Mesothelial cell of epicardium (in vitro differentiated cells): ENCODE measurements at regions not wholly inside any gene's neighbourhood (a gene's known extent, or its start where the extent isn't known, plus 50 kb on each side); places are given as distances from the start of the nearest gene placed in this dataset.
A peak's percentile ranks its signal among the peaks of the same experiment; 100 is the strongest.

Experiments
- DNase-seq, 2 experiments: peaks; one replicate each; pipeline ENCODE4 v3.0.0; 2021; ENCODE audit warnings: low spot score in 2 of 2; ENCODE audit not compliant: unreplicated experiment in 2 of 2
- H3K27ac Mint-ChIP-seq: 2 replicates; pipeline ENCODE4 v1.8.0; 2021; ENCODE audit warnings: mixed read lengths
- H3K27me3 Mint-ChIP-seq: 2 replicates; pipeline ENCODE4 v1.8.0; 2021; ENCODE audit warnings: low read depth, mixed read lengths
- H3K36me3 Mint-ChIP-seq: 2 replicates; pipeline ENCODE4 v1.8.0; 2021; ENCODE audit warnings: mixed read lengths
- H3K4me1 Mint-ChIP-seq: 2 replicates; pipeline ENCODE4 v1.8.0; 2021; ENCODE audit warnings: mixed read lengths
- H3K4me3 Mint-ChIP-seq: 2 replicates; pipeline ENCODE4 v1.8.0; 2021; ENCODE audit warnings: mild to moderate bottlenecking, moderate library complexity, mixed read lengths
- H3K9me3 Mint-ChIP-seq: 2 replicates; pipeline ENCODE4 v1.8.0; 2021; ENCODE audit warnings: mixed read lengths
- CTCF ChIP-seq: fragments of 200-600 bp; sonication (generic); IDR thresholded peaks from one replicate; pipeline ENCODE4 v1.5.0; 2021; ENCODE audit warnings: antibody characterized with exemption; ENCODE audit not compliant: unreplicated experiment

GRCh38 chr10:89946106-89946505, 244.7 kb downstream of the KIF20B start:
- no peaks in the 10 kb centered on the region for H3K27me3 Mint-ChIP-seq
- no peak overlapping the region for H3K4me3 Mint-ChIP-seq
- TF ChIP-seq CTCF: no peak
- H3K9me3 Mint-ChIP-seq: peaks cover 18% of the 10 kb centered on the region
- no peak overlapping the region for H3K27ac Mint-ChIP-seq
- H3K4me1 Mint-ChIP-seq: peaks cover 11% of the 10 kb centered on the region
- DNase-seq: no peak
- H3K36me3 Mint-ChIP-seq: peaks cover 11% of the 10 kb centered on the region

DNA sequence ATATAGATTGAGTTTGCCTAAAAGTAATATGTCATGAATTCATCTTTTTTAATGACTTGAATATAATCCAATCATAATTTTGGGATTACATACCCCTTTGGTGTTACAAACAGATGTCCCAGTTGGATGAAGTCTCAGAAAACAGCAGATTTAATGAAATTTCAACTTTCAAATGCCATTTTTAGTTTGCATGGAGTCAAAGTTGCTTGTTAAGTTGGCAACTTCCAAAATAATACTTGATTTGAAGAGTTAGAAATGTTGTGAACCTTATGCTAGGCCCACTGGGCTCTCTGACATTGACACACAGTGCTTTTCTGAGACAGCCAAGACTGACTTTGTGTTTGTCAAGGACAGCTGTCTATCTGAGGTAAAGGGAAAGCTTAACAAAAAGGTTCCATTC, 248.1 kb downstream of the KIF20B start:
- TF ChIP-seq CTCF: no peak
- Mint-ChIP-seq H3K27ac (no peak overlapping the region), H3K36me3 (peaks cover 11% of the 10 kb centered on the region), H3K27me3 (no peaks in the 10 kb centered on the region), H3K4me3 (no peak overlapping the region), H3K9me3 (peaks cover 18% of the 10 kb centered on the region), H3K4me1 (peaks cover 25% of the 10 kb centered on the region)
- no peak for DNase-seq

- Mint-ChIP-seq H3K27me3 (no peaks in the 10 kb centered on the region), H3K36me3 (peaks cover 11% of the 10 kb centered on the region), H3K4me1 (peaks cover 18% of the 10 kb centered on the region), H3K9me3 (peaks cover 15% of the 10 kb centered on the region), H3K4me3 (no peak overlapping the region), H3K27ac (no peak overlapping the region)
- DNase-seq: no peak
- no peak for TF ChIP-seq CTCF
These were observed 250.9 kb downstream of the KIF20B start for GRCh38 chr10:89952325-89952724.

GRCh38 chr10:89952751-89953150, 251.4 kb downstream of the KIF20B start:
- H3K36me3 Mint-ChIP-seq: peaks cover 7% of the 10 kb centered on the region
- no peak for DNase-seq
- H3K9me3 Mint-ChIP-seq: peaks cover 11% of the 10 kb centered on the region
- TF ChIP-seq CTCF: no peak
- no peaks in the 10 kb centered on the region for H3K27me3 Mint-ChIP-seq
- H3K27ac Mint-ChIP-seq: no peak overlapping the region
- H3K4me3 Mint-ChIP-seq: no peak overlapping the region
- peaks cover 18% of the 10 kb centered on the region for H3K4me1 Mint-ChIP-seq

GRCh38 chr10:89954061-89954460, 252.7 kb downstream of the KIF20B start:
- H3K27me3 Mint-ChIP-seq: no peaks in the 10 kb centered on the region
- no peak for DNase-seq
- H3K9me3 Mint-ChIP-seq: no peaks in the 10 kb centered on the region
- H3K27ac Mint-ChIP-seq: no peak overlapping the region
- no peaks in the 10 kb centered on the region for H3K36me3 Mint-ChIP-seq
- peaks cover 18% of the 10 kb centered on the region for H3K4me1 Mint-ChIP-seq
- no peak for TF ChIP-seq CTCF
- H3K4me3 Mint-ChIP-seq: no peak overlapping the region

GRCh38 chr10:89954787-89955566, 253.6 kb downstream of the KIF20B start:
- no peak for DNase-seq
- Mint-ChIP-seq H3K4me1 (peaks cover 22% of the 10 kb centered on the region), H3K4me3 (no peak overlapping the region), H3K36me3 (no peaks in the 10 kb centered on the region), H3K27ac (no peak overlapping the region), H3K9me3 (no peaks in the 10 kb centered on the region), H3K27me3 (no peaks in the 10 kb centered on the region)
- peak; percentile 65 for TF ChIP-seq CTCF
